Uterus (tissue), 3 donors: ENCODE measurements at regions not wholly inside any gene's neighbourhood (a gene's known extent, or its start where the extent isn't known, plus 50 kb on each side); places are given as distances from the start of the nearest gene placed in this dataset.

Experiments used
- DNase-seq, 2 donors: peaks; one replicate each; pipeline ENCODE4 v3.0.0-alpha.2; 2019 to 2020
- H3K27ac ChIP-seq, 2 donors: fragments of 200-600 bp; sonication (generic); 1 replicate in 1 of 2; 2 replicates in 1 of 2; pipeline ENCODE4 v1.5.1; 2016 to 2018
- H3K27me3 ChIP-seq, 2 donors: fragments of 200-600 bp; sonication (generic); one replicate each; pipeline ENCODE4 v1.5.1; 2018 to 2019; ENCODE audit warnings: control low read depth in 1 of 2
- H3K36me3 ChIP-seq, 2 donors: fragments of 200-600 bp; sonication (generic); one replicate each; pipeline ENCODE4 v1.5.1; 2019; ENCODE audit warnings: control low read depth in 1 of 2
- H3K4me1 ChIP-seq, 2 donors: fragments of 200-600 bp; sonication (generic); one replicate each; pipeline ENCODE4 v1.5.1; 2018 to 2019; ENCODE audit warnings: control low read depth in 1 of 2
- H3K4me3 ChIP-seq, 2 donors: fragments of 200-600 bp; sonication (generic); 1 replicate in 1 of 2; 2 replicates in 1 of 2; pipeline ENCODE4 v1.5.1; 2018 to 2019; ENCODE audit warnings: mild to moderate bottlenecking in 1 of 2
- H3K9me3 ChIP-seq, 2 donors: fragments of 200-600 bp; sonication (generic); one replicate each; pipeline ENCODE4 v1.5.1; 2019; ENCODE audit warnings: control low read depth in 1 of 2
- CTCF ChIP-seq, 4 experiments: fragments of 200-600 bp in 2 of 4; fragments of 450-650 bp in 2 of 4; sonication (generic) in 2 of 4; IDR thresholded peaks; one replicate each; pipeline ENCODE4 v1.5.1; 2016 to 2019; ENCODE audit warnings: antibody characterized with exemption in 4 of 4, mild to moderate bottlenecking in 2 of 4, moderate library complexity in 1 of 4
- POLR2A ChIP-seq, 2 donors: fragments of 450-650 bp; IDR thresholded peaks; one replicate each; pipeline ENCODE4 v1.6.1; 2016; ENCODE audit warnings: antibody characterized with exemption in 2 of 2, mild to moderate bottlenecking in 1 of 2, moderate library complexity in 1 of 2
- intact Hi-C: fragments of 100-400 bp; cut with DNase I; formaldehyde crosslinking; loops from one replicate; pipeline ENCODE4 v1.15.1; 2023; ENCODE audit warnings: low total_unique reads
- donor health status: DM: yes; HTN: yes; CAD: no.

DNA sequence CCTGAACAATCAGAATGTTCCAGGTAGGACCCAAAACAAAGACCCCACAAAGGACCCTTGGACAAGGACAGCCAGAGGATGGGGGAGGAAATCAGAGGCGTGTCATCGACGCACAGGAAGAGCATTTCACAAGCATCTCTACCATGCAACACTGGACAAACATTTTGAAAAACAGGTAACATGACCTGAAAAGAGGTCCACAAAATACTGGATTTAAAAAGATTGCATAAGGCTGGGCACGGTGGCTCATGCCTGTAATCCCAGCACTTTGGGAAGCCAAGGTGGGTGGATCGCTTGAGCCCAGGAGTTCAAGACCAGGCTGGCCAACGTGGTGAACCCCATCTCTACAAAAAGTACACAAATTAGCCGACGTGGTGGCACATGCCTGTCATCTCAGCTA is 60.5 kb upstream of the RNF32 start:
- intact Hi-C loops, result no loop called here
- H3K4me3 ChIP-seq, result no peak overlapping the region
- no peak overlapping the region for H3K27ac ChIP-seq
- DNase-seq, result no peak
- TF ChIP-seq POLR2A (IDR thresholded peaks at IDR 0.05) (no peak), CTCF (IDR thresholded peaks at IDR 0.05) (no peak)
- no peaks in the 10 kb centered on the region for H3K27me3 ChIP-seq
- no peaks in the 10 kb centered on the region for H3K9me3 ChIP-seq
- H3K36me3 ChIP-seq, result no peaks in the 10 kb centered on the region
- H3K4me1 ChIP-seq, result no peaks in the 10 kb centered on the region

DNA sequence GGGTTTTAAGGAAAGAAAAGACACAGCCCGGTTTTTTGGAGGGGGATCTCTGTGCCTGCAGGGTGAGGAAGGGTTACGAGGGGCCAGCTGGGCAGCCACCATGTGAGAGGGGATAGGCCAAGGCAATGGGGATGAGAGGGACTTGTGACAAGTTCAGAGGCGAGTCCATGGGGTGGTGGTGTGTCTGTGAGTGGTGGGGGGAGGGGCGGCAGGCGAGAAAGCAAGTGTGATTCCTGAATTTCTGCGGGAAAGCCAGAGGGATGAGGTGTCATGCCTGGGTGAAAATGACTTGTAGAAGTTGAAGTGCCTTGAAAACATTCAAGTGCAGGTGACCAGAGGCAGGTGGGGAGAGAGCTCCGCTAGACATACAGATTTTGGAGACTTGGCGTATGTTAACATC is 61.0 kb upstream of the RNF32 start:
- no peak for DNase-seq
- Histone ChIP-seq H3K9me3 (no peaks in the 10 kb centered on the region), H3K4me1 (no peaks in the 10 kb centered on the region), H3K4me3 (no peak overlapping the region), H3K36me3 (no peaks in the 10 kb centered on the region), H3K27ac (no peak overlapping the region), H3K27me3 (no peaks in the 10 kb centered on the region)
- TF ChIP-seq CTCF (IDR thresholded peaks at IDR 0.05), result no peak
- no peak for TF ChIP-seq POLR2A (IDR thresholded peaks at IDR 0.05)
- intact Hi-C loops, result no loop called here

DNA sequence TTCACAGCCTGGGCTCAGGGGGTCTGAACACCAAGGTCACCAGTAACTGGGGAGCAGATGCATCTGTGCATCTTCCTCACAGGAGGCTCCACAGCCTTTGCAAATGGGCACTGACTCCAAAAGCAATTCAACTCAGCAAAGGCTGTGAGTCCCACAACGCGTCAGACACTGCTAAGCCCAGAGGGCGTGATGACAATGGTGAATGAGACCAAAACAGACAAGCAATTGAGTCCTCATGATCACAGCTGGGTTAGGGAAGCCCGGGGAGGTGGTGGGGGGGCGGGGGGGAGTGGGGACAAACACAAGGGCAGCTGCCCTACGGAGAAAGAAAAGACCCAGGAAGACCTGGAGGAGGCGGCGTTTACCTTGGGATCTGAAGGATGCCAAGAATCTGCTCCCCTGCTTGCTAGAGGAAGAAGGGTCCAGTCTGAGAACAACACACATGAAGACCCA is 61.6 kb upstream of the RNF32 start:
- no peak overlapping the region for H3K4me3 ChIP-seq
- no peaks in the 10 kb centered on the region for H3K36me3 ChIP-seq
- TF ChIP-seq POLR2A (IDR thresholded peaks at IDR 0.05), result no peak
- no peak for TF ChIP-seq CTCF (IDR thresholded peaks at IDR 0.05)
- no peaks in the 10 kb centered on the region for H3K4me1 ChIP-seq
- no peaks in the 10 kb centered on the region for H3K27me3 ChIP-seq
- H3K27ac ChIP-seq, result no peak overlapping the region
- intact Hi-C loops, result no loop called here
- no peak for DNase-seq
- no peaks in the 10 kb centered on the region for H3K9me3 ChIP-seq

DNA sequence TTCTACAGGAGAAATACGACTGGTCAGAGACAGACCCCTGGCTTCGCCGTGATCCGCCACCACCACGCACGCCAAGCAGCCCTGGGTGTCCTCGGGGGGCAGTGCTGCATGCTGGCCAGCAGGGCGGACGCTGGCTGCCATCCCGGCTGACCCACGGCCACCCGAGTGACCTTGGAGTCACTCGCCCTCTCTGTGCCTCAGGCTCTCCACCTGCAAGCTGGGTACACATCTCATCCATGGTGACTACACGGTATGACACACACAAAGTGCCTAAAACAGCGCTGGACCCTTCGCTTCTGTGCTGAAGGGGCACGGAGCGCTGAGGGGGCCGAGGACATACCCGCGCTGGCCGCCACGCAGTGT is 62.0 kb upstream of the RNF32 start:
- Histone ChIP-seq H3K4me1 (no peaks in the 10 kb centered on the region), H3K27me3 (no peaks in the 10 kb centered on the region), H3K9me3 (no peaks in the 10 kb centered on the region), H3K27ac (no peak overlapping the region), H3K4me3 (no peak overlapping the region), H3K36me3 (no peaks in the 10 kb centered on the region)
- intact Hi-C loops, result no loop called here
- DNase-seq, result no peak
- TF ChIP-seq POLR2A (IDR thresholded peaks at IDR 0.05), result no peak
- no peak for TF ChIP-seq CTCF (IDR thresholded peaks at IDR 0.05)

- Histone ChIP-seq H3K36me3 (no peaks in the 10 kb centered on the region), H3K9me3 (no peaks in the 10 kb centered on the region), H3K4me1 (no peaks in the 10 kb centered on the region), H3K27me3 (no peaks in the 10 kb centered on the region), H3K4me3 (no peak overlapping the region), H3K27ac (no peak overlapping the region)
- no peak for TF ChIP-seq CTCF (IDR thresholded peaks at IDR 0.05)
- no peak for TF ChIP-seq POLR2A (IDR thresholded peaks at IDR 0.05)
- no peak for DNase-seq
- intact Hi-C loops, result no loop called here
Measured at GRCh38 chr7:156577645-156578577, 62.7 kb upstream of the RNF32 start.
